ENCODE measurements at regions not wholly inside any gene's neighbourhood (a gene's known extent, or its start where the extent isn't known, plus 50 kb on each side); places are given as distances from the start of the nearest gene placed in this dataset.

- in situ Hi-C loops (cut with MboI; ENCODE audit: low sequenced_read_pairs): no loop called here
These were observed 76.3 kb upstream of the MGMT start for GRCh38 chr10:129390726-129391125.

- in situ Hi-C loops (cut with MboI; ENCODE audit: low sequenced_read_pairs): no loop called here
These were observed 75.6 kb upstream of the MGMT start for GRCh38 chr10:129391464-129391863.

GRCh38 chr10:129392855-129393254 lies 74.2 kb upstream of the MGMT start:
- in situ Hi-C loops (cut with MboI; ENCODE audit: low sequenced_read_pairs): no loop called here

- in situ Hi-C loops (cut with MboI; ENCODE audit: low sequenced_read_pairs): no loop called here
These were observed 73.2 kb upstream of the MGMT start for GRCh38 chr10:129393812-129394211.

GRCh38 chr10:129394518-129395328 lies 72.3 kb upstream of the MGMT start:
- in situ Hi-C loops (cut with MboI; ENCODE audit: low sequenced_read_pairs): no loop called here

GRCh38 chr10:129396021-129396722 lies 70.9 kb upstream of the MGMT start:
- in situ Hi-C loops (cut with MboI; ENCODE audit: low sequenced_read_pairs): no loop called here

- in situ Hi-C loops (cut with MboI; ENCODE audit: low sequenced_read_pairs): no loop called here
These were observed 69.7 kb upstream of the MGMT start for GRCh38 chr10:129397198-129397974.

- in situ Hi-C loops (cut with MboI; ENCODE audit: low sequenced_read_pairs): no loop called here
These were observed 68.3 kb upstream of the MGMT start for GRCh38 chr10:129398711-129399141.

GRCh38 chr10:129400426-129400825 lies 66.6 kb upstream of the MGMT start:
- in situ Hi-C loops (cut with MboI; ENCODE audit: low sequenced_read_pairs): no loop called here

- in situ Hi-C loops (cut with MboI; ENCODE audit: low sequenced_read_pairs): no loop called here
These were observed 64.6 kb upstream of the MGMT start for GRCh38 chr10:129402459-129402858.

GRCh38 chr10:129404091-129404490 lies 63.0 kb upstream of the MGMT start:
- in situ Hi-C loops (cut with MboI; ENCODE audit: low sequenced_read_pairs): no loop called here

GRCh38 chr10:129405389-129405788 lies 61.7 kb upstream of the MGMT start:
- in situ Hi-C loops (cut with MboI; ENCODE audit: low sequenced_read_pairs): no loop called here

GRCh38 chr10:129410688-129411392 lies 56.2 kb upstream of the MGMT start:
- in situ Hi-C loops (cut with MboI; ENCODE audit: low sequenced_read_pairs): no loop called here

- in situ Hi-C loops (cut with MboI; ENCODE audit: low sequenced_read_pairs): no loop called here
These were observed 55.7 kb upstream of the MGMT start for GRCh38 chr10:129411393-129411705.

- in situ Hi-C loops (cut with MboI; ENCODE audit: low sequenced_read_pairs): no loop called here
These were observed 55.3 kb upstream of the MGMT start for GRCh38 chr10:129411772-129412171.

GRCh38 chr10:129413024-129413423 lies 54.0 kb upstream of the MGMT start:
- in situ Hi-C loops (cut with MboI; ENCODE audit: low sequenced_read_pairs): no loop called here

- in situ Hi-C loops (cut with MboI; ENCODE audit: low sequenced_read_pairs): no loop called here
These were observed 51.6 kb upstream of the MGMT start for GRCh38 chr10:129415215-129416140.

- in situ Hi-C loops (cut with MboI; ENCODE audit: low sequenced_read_pairs): no loop called here
These were observed 50.9 kb upstream of the MGMT start for GRCh38 chr10:129416155-129416554.

- in situ Hi-C loops (cut with MboI; ENCODE audit: low sequenced_read_pairs): no loop called here
These were observed 49.9 kb upstream of the MGMT start for GRCh38 chr10:129416956-129417765.
